Effector memory CD4-positive, alpha-beta T cell (primary cell): ENCODE measurements at regions not wholly inside any gene's neighbourhood (a gene's known extent, or its start where the extent isn't known, plus 50 kb on each side); places are given as distances from the start of the nearest gene placed in this dataset.
"Not testable (repeated sequence)": the region's sequence is repeated elsewhere in the genome, so short reads cannot be mapped to it uniquely, and the experiment has no call there.

Source experiments
- DNase-seq, 3 donors: peaks; one replicate each; pipeline ENCODE4 v3.0.0-alpha.2; 2020
- H3K27ac ChIP-seq: 2 replicates; pipeline ENCODE4 v1.7.0; 2013; ENCODE audit warnings: mild to moderate bottlenecking, low read length, moderate library complexity; ENCODE audit not compliant: insufficient read depth, poor library complexity, severe bottlenecking
- H3K27me3 ChIP-seq: replicated peaks from 2 replicates; pipeline ENCODE4 v1.7.0; 2013; ENCODE audit warnings: mild to moderate bottlenecking, low read length; ENCODE audit not compliant: insufficient read depth, control insufficient read depth, poor library complexity, severe bottlenecking
- H3K36me3 ChIP-seq: 2 replicates; pipeline ENCODE4 v1.7.0; 2013; ENCODE audit warnings: mild to moderate bottlenecking, low read length, moderate library complexity; ENCODE audit not compliant: control insufficient read depth, insufficient read depth
- H3K4me1 ChIP-seq: 2 replicates; pipeline ENCODE4 v1.7.0; 2013; ENCODE audit warnings: low read length, mild to moderate bottlenecking; ENCODE audit not compliant: control insufficient read depth, insufficient read depth, poor library complexity, severe bottlenecking
- H3K4me3 ChIP-seq: 2 replicates; pipeline ENCODE4 v1.7.0; 2013; ENCODE audit warnings: low read length, low read depth, mild to moderate bottlenecking; ENCODE audit not compliant: insufficient read depth, poor library complexity, severe bottlenecking
- H3K9me3 ChIP-seq: 2 replicates; pipeline ENCODE4 v1.7.0; 2013; ENCODE audit warnings: mild to moderate bottlenecking, low read length, moderate library complexity; ENCODE audit not compliant: control insufficient read depth

DNA sequence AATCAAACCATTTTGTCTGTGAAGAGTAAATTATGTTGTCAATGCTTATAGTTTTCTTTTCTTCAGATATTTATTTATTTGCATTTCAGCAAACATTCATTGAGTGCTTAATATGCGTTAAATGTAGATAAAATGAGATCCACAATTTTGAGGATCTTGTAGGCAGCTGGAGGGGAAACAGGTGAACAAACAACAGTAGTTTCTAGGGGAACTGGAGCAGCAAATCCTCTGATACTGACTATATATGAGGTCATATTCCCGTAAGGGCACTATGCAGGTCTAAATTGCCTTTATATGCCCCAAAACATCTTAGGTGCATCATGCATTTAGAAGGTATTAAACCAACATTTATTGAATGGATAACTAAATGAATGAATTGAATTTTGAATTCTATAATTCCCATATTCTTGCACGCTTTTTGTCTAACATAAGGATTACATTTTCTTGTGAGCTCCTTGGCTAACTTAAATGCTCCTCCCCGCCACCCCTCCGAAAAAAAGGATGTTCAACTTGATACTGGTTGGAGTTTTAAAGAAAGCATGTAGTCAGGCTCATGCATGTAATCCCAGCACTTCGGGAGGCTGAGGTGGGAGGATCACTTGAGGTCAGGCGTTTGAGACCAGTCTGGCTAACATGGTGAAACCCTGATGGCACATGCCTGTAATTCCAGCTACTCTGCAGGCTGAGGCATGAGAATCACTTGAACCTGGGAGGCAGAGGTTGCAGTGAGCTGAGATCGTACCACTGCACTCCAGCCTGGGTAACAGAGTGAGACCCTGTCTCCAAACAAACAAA is 299.8 kb downstream of the TMEM38B start:
- no peak overlapping the region for H3K4me3 ChIP-seq
- no peaks in the 10 kb centered on the region for H3K36me3 ChIP-seq
- H3K27me3 ChIP-seq = no peaks in the 10 kb centered on the region
- DNase-seq = no peak
- no peaks in the 10 kb centered on the region for H3K9me3 ChIP-seq
- H3K27ac ChIP-seq = no peak overlapping the region
- H3K4me1 ChIP-seq = no peaks in the 10 kb centered on the region

DNA sequence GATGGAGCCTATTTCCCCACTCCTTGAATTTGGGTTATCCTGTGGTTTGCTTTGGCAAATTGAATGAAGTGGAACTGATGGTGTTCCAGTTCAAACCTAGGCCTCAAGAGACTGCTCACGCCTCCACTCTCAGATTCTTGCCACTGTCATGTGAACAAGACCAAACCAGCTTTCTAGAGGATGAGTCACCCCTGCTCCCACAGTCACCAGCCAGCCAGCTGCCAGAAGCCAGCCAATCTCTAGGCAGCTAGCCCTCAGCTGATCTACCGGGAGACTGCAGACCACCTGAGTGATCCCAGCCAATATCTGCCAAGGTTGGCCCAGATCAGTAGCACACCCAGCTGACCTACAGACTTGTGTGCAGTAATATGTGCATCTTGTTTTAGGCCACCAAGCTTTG is 300.6 kb downstream of the TMEM38B start:
- Histone ChIP-seq H3K36me3 (no peaks in the 10 kb centered on the region), H3K4me3 (no peak overlapping the region), H3K9me3 (no peaks in the 10 kb centered on the region), H3K27ac (no peak overlapping the region), H3K4me1 (no peaks in the 10 kb centered on the region), H3K27me3 (no peaks in the 10 kb centered on the region)
- DNase-seq = no peak

GRCh38 chr9:106017198-106017740 is 322.9 kb downstream of the TMEM38B start:
- Histone ChIP-seq H3K9me3 (no peaks in the 10 kb centered on the region), H3K27ac (no peak overlapping the region), H3K27me3 (no peaks in the 10 kb centered on the region), H3K36me3 (no peaks in the 10 kb centered on the region), H3K4me1 (no peaks in the 10 kb centered on the region), H3K4me3 (no peak overlapping the region)
- no peak for DNase-seq

DNA sequence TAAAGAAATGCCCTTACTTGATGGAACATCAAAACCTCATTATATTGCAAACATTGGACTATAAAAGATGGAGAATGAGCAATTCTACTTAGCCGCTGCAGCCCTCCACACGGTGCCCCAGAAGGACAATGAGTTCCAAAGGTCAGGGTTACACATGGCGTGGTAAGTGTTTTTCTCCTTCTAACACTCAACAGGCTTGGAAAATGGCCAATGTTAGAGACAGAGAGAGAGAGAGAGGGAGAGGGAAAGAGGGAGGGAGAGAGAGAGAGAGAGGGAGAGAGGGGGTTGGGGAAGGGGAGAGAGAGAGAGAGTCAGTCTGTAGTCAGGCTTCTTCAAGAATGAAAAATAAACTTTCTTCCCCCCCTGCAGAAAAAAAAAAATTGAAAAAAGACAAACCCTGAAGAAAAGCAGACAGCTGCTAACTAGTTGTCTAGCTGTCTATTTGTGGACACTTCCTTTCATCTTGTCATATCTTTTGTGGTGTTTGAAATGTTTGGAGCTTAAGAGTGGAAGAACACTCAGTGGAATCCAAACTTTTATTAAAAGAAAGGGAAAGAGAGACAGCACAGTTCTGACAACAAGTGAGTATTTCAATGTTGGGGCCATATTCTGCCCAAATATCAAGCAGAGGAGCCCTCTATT is 324.8 kb downstream of the TMEM38B start:
- H3K4me3 ChIP-seq = no peak overlapping the region
- no peaks in the 10 kb centered on the region for H3K27me3 ChIP-seq
- no peak overlapping the region for H3K27ac ChIP-seq
- no peaks in the 10 kb centered on the region for H3K4me1 ChIP-seq
- DNase-seq = no peak
- H3K9me3 ChIP-seq = no peaks in the 10 kb centered on the region
- H3K36me3 ChIP-seq = no peaks in the 10 kb centered on the region

DNA sequence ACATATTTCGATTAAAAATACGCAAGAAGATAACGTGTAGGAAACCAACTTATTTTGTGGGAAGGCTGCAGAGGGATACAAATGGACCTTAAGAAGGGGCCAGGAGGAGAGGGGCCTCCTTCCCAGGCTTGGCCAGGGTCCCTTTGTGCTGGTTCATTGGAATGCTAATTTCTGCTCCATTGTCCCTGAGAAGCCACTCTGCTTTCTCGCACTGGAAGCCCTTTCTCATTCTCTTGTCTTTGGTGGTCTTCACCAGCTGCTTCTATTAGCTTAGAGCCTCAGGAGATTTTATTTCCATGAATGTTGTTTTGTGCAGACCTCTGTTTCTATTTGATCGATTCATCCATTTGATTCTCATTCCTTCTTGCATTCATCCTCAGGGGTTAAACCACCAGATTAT is 325.4 kb downstream of the TMEM38B start:
- H3K4me1 ChIP-seq = no peaks in the 10 kb centered on the region
- H3K4me3 ChIP-seq = no peak overlapping the region
- H3K36me3 ChIP-seq = no peaks in the 10 kb centered on the region
- H3K27me3 ChIP-seq = no peaks in the 10 kb centered on the region
- H3K9me3 ChIP-seq = no peaks in the 10 kb centered on the region
- no peak for DNase-seq
- H3K27ac ChIP-seq = no peak overlapping the region

DNA sequence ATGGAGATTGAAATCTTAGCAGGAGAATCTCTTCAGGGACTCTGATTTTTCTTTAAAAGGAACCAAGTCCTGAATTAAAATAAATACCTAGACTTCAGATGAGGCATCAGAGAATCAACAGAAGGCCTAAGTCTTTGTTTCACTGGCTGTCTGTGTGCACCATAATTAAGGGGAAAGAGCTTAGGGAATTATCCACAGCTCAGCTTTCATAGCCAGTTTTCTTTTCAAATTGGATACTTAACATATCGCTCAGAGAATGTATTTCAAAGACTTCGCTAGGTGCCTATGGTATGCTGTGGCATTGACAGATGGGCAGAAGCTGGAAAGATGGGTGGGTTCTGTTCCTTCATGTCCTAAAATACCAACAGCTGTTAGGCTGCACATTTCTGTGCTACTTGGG is 325.8 kb downstream of the TMEM38B start:
- H3K4me1 ChIP-seq = no peaks in the 10 kb centered on the region
- no peaks in the 10 kb centered on the region for H3K36me3 ChIP-seq
- H3K27ac ChIP-seq = no peak overlapping the region
- no peaks in the 10 kb centered on the region for H3K9me3 ChIP-seq
- H3K27me3 ChIP-seq = no peaks in the 10 kb centered on the region
- no peak for DNase-seq
- H3K4me3 ChIP-seq = no peak overlapping the region

- no peak overlapping the region for H3K27ac ChIP-seq
- H3K9me3 ChIP-seq = no peaks in the 10 kb centered on the region
- no peak overlapping the region for H3K4me3 ChIP-seq
- H3K27me3 ChIP-seq = no peaks in the 10 kb centered on the region
- no peaks in the 10 kb centered on the region for H3K4me1 ChIP-seq
- no peaks in the 10 kb centered on the region for H3K36me3 ChIP-seq
- no peak for DNase-seq
Observed at GRCh38 chr9:106023455-106023854, 329.1 kb downstream of the TMEM38B start.

- DNase-seq = no peak
- no peaks in the 10 kb centered on the region for H3K36me3 ChIP-seq
- no peak overlapping the region for H3K4me3 ChIP-seq
- H3K27me3 ChIP-seq = no peaks in the 10 kb centered on the region
- no peaks in the 10 kb centered on the region for H3K4me1 ChIP-seq
- no peaks in the 10 kb centered on the region for H3K9me3 ChIP-seq
- H3K27ac ChIP-seq = no peak overlapping the region
Observed at GRCh38 chr9:106025453-106025852, 331.1 kb downstream of the TMEM38B start.

- not testable (repeated sequence) for H3K4me3 ChIP-seq, H3K27me3 ChIP-seq, DNase-seq, H3K36me3 ChIP-seq, H3K27ac ChIP-seq, H3K9me3 ChIP-seq, H3K4me1 ChIP-seq
Observed at GRCh38 chr9:106030146-106030545, 335.8 kb downstream of the TMEM38B start.

DNA sequence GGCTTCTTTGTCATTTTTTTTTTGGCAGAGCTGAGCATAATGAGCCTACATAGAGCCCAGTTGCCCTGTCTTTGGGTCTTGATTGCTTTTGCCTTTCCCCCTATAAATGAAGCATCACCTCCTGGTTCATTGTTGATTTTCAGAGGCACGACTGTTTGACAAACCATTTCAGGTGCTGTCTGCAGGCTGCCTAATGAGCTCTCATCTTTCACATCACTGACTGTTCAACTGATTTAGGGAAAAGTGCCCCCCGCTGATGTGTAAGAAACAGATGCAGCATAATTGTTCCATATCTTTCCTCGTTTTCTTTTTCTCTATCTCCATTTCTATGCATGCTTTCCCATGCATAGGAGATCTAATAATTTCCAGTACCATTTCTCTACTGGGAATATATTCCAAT is 338.6 kb downstream of the TMEM38B start:
- Histone ChIP-seq H3K27me3 (no peaks in the 10 kb centered on the region), H3K9me3 (no peaks in the 10 kb centered on the region), H3K27ac (no peak overlapping the region), H3K4me1 (no peaks in the 10 kb centered on the region), H3K4me3 (no peak overlapping the region), H3K36me3 (no peaks in the 10 kb centered on the region)
- no peak for DNase-seq
